NB4 (cell line): ENCODE measurements at regions not wholly inside any gene's neighbourhood (a gene's known extent, or its start where the extent isn't known, plus 50 kb on each side); places are given as distances from the start of the nearest gene placed in this dataset.

Experiments
- POLR2A ChIP-seq: IDR thresholded peaks from 2 replicates; pipeline ENCODE4 v1.6.1; 2011; ENCODE audit warnings: mild to moderate bottlenecking; ENCODE audit not compliant: insufficient read length; ENCODE audit errors: extremely low read depth
- TF ChIP-seq, protein P1 (sequence below): IDR thresholded peaks from 2 replicates; pipeline ENCODE4 v1.6.1; 2011; ENCODE audit warnings: low read depth, low read length
- TF ChIP-seq, protein P2 (sequence below): IDR thresholded peaks from one replicate; pipeline ENCODE4 v1.5.1; 2012; ENCODE audit warnings: low read depth, low read length

DNA sequence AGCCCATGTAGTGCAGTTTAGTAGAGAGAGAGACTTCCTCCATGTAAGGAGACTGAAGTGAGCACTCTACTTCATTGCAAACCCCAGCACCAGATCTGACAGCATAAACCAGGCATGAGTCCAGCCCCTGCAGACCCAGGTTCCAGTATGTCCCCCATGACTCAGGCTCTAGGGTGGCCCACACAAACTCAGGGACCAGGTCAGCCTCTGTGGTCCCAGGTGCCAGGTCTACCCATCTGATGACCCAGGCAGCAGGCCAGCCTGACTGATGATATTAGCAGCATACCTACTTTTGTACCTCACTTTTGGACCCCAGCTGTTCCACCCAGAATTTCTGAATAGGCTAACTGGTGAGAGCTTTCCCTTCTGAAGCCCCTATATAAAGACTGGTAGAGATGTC, 647.8 kb downstream of the ANXA1 start:
- TF ChIP-seq, protein P1, sequence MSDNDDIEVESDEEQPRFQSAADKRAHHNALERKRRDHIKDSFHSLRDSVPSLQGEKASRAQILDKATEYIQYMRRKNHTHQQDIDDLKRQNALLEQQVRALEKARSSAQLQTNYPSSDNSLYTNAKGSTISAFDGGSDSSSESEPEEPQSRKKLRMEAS = no peak
- TF ChIP-seq, protein P2, sequence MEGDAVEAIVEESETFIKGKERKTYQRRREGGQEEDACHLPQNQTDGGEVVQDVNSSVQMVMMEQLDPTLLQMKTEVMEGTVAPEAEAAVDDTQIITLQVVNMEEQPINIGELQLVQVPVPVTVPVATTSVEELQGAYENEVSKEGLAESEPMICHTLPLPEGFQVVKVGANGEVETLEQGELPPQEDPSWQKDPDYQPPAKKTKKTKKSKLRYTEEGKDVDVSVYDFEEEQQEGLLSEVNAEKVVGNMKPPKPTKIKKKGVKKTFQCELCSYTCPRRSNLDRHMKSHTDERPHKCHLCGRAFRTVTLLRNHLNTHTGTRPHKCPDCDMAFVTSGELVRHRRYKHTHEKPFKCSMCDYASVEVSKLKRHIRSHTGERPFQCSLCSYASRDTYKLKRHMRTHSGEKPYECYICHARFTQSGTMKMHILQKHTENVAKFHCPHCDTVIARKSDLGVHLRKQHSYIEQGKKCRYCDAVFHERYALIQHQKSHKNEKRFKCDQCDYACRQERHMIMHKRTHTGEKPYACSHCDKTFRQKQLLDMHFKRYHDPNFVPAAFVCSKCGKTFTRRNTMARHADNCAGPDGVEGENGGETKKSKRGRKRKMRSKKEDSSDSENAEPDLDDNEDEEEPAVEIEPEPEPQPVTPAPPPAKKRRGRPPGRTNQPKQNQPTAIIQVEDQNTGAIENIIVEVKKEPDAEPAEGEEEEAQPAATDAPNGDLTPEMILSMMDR = no peak
- TF ChIP-seq POLR2A = no peak
